IPS-15b (cell line): ENCODE measurements at regions not wholly inside any gene's neighbourhood (a gene's known extent, or its start where the extent isn't known, plus 50 kb on each side); places are given as distances from the start of the nearest gene placed in this dataset.

Source experiments
- H3K27me3 ChIP-seq: one replicate; pipeline ENCODE4 v1.6.1; 2013; ENCODE audit warnings: low read length; ENCODE audit not compliant: control insufficient read depth, insufficient read depth
- H3K36me3 ChIP-seq: one replicate; pipeline ENCODE4 v1.6.1; 2013; ENCODE audit warnings: low read length; ENCODE audit not compliant: control insufficient read depth, insufficient read depth
- H3K4me1 ChIP-seq: one replicate; pipeline ENCODE4 v1.6.1; 2013; ENCODE audit warnings: mild to moderate bottlenecking, low read length; ENCODE audit not compliant: control insufficient read depth, insufficient read depth
- H3K4me3 ChIP-seq: one replicate; pipeline ENCODE4 v1.5.1; 2013; ENCODE audit warnings: low read depth, low read length
- H3K9ac ChIP-seq: one replicate; pipeline ENCODE4 v1.6.1; 2013; ENCODE audit warnings: low read depth, mild to moderate bottlenecking, low read length
- H3K9me3 ChIP-seq: one replicate; pipeline ENCODE4 v1.6.1; 2013; ENCODE audit warnings: mild to moderate bottlenecking, low read length; ENCODE audit not compliant: control insufficient read depth, insufficient read depth

- H3K27me3 ChIP-seq, result no peaks in the 10 kb centered on the region
- H3K4me1 ChIP-seq, result peaks cover 2% of the 10 kb centered on the region
- no peaks in the 10 kb centered on the region for H3K9me3 ChIP-seq
- H3K9ac ChIP-seq, result no peak overlapping the region
- no peaks in the 10 kb centered on the region for H3K36me3 ChIP-seq
- H3K4me3 ChIP-seq, result no peak overlapping the region
These were observed 383.2 kb downstream of the CHSY3 start for GRCh38 chr5:130287438-130287837.

- no peak overlapping the region for H3K9ac ChIP-seq
- H3K4me3 ChIP-seq, result no peak overlapping the region
- H3K36me3 ChIP-seq, result no peaks in the 10 kb centered on the region
- H3K27me3 ChIP-seq, result no peaks in the 10 kb centered on the region
- peaks cover 2% of the 10 kb centered on the region for H3K4me1 ChIP-seq
- no peaks in the 10 kb centered on the region for H3K9me3 ChIP-seq
These were observed 382.7 kb downstream of the CHSY3 start for GRCh38 chr5:130286971-130287370.

GRCh38 chr5:130282049-130282448 is 377.8 kb downstream of the CHSY3 start:
- H3K4me3 ChIP-seq, result no peak overlapping the region
- H3K4me1 ChIP-seq, result no peaks in the 10 kb centered on the region
- no peaks in the 10 kb centered on the region for H3K9me3 ChIP-seq
- no peaks in the 10 kb centered on the region for H3K36me3 ChIP-seq
- H3K9ac ChIP-seq, result no peak overlapping the region
- H3K27me3 ChIP-seq, result peaks cover 7% of the 10 kb centered on the region

GRCh38 chr5:130280528-130281217 is 376.4 kb downstream of the CHSY3 start:
- Histone ChIP-seq H3K9ac (no peak overlapping the region), H3K9me3 (no peaks in the 10 kb centered on the region), H3K4me1 (no peaks in the 10 kb centered on the region), H3K4me3 (no peak overlapping the region), H3K36me3 (no peaks in the 10 kb centered on the region), H3K27me3 (peaks cover 21% of the 10 kb centered on the region)

- H3K4me1 ChIP-seq, result no peaks in the 10 kb centered on the region
- H3K9ac ChIP-seq, result no peak overlapping the region
- H3K27me3 ChIP-seq, result peaks cover 34% of the 10 kb centered on the region
- no peak overlapping the region for H3K4me3 ChIP-seq
- H3K36me3 ChIP-seq, result no peaks in the 10 kb centered on the region
- no peaks in the 10 kb centered on the region for H3K9me3 ChIP-seq
These were observed 375.1 kb downstream of the CHSY3 start for GRCh38 chr5:130279386-130279785.

GRCh38 chr5:130278136-130278535 is 373.9 kb downstream of the CHSY3 start:
- H3K9ac ChIP-seq, result no peak overlapping the region
- no peaks in the 10 kb centered on the region for H3K9me3 ChIP-seq
- H3K27me3 ChIP-seq, result peaks cover 44% of the 10 kb centered on the region
- peaks cover 3% of the 10 kb centered on the region for H3K4me1 ChIP-seq
- H3K4me3 ChIP-seq, result no peak overlapping the region
- no peaks in the 10 kb centered on the region for H3K36me3 ChIP-seq

- no peaks in the 10 kb centered on the region for H3K36me3 ChIP-seq
- H3K9me3 ChIP-seq, result no peaks in the 10 kb centered on the region
- no peak overlapping the region for H3K9ac ChIP-seq
- H3K4me1 ChIP-seq, result peaks cover 3% of the 10 kb centered on the region
- peaks cover 45% of the 10 kb centered on the region for H3K27me3 ChIP-seq
- no peak overlapping the region for H3K4me3 ChIP-seq
These were observed 373.3 kb downstream of the CHSY3 start for GRCh38 chr5:130277522-130277921.

GRCh38 chr5:130277002-130277401 is 372.7 kb downstream of the CHSY3 start:
- Histone ChIP-seq H3K27me3 (peaks cover 50% of the 10 kb centered on the region), H3K36me3 (no peaks in the 10 kb centered on the region), H3K4me1 (peaks cover 3% of the 10 kb centered on the region), H3K4me3 (no peak overlapping the region), H3K9ac (no peak overlapping the region), H3K9me3 (no peaks in the 10 kb centered on the region)

GRCh38 chr5:130272837-130273236 is 368.6 kb downstream of the CHSY3 start:
- H3K36me3 ChIP-seq, result no peaks in the 10 kb centered on the region
- H3K9me3 ChIP-seq, result no peaks in the 10 kb centered on the region
- H3K27me3 ChIP-seq, result peaks cover 90% of the 10 kb centered on the region
- H3K4me3 ChIP-seq, result no peak overlapping the region
- no peak overlapping the region for H3K9ac ChIP-seq
- H3K4me1 ChIP-seq, result peaks cover 3% of the 10 kb centered on the region

- no peaks in the 10 kb centered on the region for H3K36me3 ChIP-seq
- no peaks in the 10 kb centered on the region for H3K9me3 ChIP-seq
- H3K9ac ChIP-seq, result no peak overlapping the region
- peaks cover 70% of the 10 kb centered on the region for H3K27me3 ChIP-seq
- H3K4me3 ChIP-seq, result no peak overlapping the region
- peaks cover 3% of the 10 kb centered on the region for H3K4me1 ChIP-seq
These were observed 366.5 kb downstream of the CHSY3 start for GRCh38 chr5:130270786-130271185.

GRCh38 chr5:130268489-130268888 is 364.2 kb downstream of the CHSY3 start:
- Histone ChIP-seq H3K27me3 (peaks cover 47% of the 10 kb centered on the region), H3K4me1 (no peaks in the 10 kb centered on the region)

GRCh38 chr5:130267926-130268325 is 363.7 kb downstream of the CHSY3 start:
- no peak overlapping the region for H3K4me3 ChIP-seq
- no peaks in the 10 kb centered on the region for H3K4me1 ChIP-seq
- peaks cover 47% of the 10 kb centered on the region for H3K27me3 ChIP-seq
- no peaks in the 10 kb centered on the region for H3K9me3 ChIP-seq
- no peaks in the 10 kb centered on the region for H3K36me3 ChIP-seq
- H3K9ac ChIP-seq, result no peak overlapping the region

More at GRCh38 chr5:130268489-130268888, 364.2 kb downstream of the CHSY3 start:
- Histone ChIP-seq H3K9ac (no peak overlapping the region), H3K36me3 (no peaks in the 10 kb centered on the region), H3K4me3 (no peak overlapping the region), H3K9me3 (no peaks in the 10 kb centered on the region)
